SKM-1 (cell line): ENCODE measurements at regions not wholly inside any gene's neighbourhood (a gene's known extent, or its start where the extent isn't known, plus 50 kb on each side); places are given as distances from the start of the nearest gene placed in this dataset.

Experiments used
- DNase-seq: peaks from one replicate; lab custom pipeline; 2025; ENCODE audit not compliant: unreplicated experiment; lab: John Stamatoyannopoulos, UW

DNA sequence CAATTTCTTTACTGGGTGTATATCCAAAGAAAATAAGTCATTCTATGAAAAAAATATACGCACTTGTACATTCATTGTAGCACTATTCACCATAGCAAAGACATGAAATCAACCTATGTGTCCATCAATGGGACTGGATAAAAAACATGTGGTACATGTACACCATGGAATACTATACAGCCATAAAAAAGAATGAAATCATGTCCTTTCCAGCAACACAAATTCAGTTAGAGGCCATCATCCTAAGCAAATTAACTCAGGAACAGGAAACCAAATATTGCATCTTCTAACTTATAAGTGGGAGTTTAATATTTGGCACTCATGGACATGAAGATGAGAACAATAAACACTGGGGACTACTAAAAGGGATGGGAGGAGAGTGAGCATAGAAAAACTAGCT lies 325.7 kb downstream of the TGFB2 start:
- no peak for DNase-seq

DNA sequence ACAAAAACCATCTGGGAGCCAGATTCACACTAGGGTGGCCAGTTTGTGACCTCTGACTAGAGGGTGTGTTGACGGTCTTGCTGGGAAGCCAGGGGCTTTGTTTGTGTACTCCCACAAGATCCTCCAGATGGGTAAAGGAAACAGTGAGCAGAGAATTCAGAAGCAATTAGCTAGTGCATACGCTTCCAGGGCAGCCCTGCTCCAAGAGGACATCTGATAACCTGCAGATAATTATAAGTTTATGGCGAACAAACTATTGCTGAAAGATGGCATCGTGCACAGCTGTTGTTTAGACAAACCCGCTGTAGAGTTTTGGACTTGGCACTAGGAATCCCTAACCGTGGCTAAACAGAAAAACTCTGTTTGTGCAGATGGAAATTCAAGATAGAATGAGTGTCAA lies 326.4 kb downstream of the TGFB2 start:
- DNase-seq: no peak

- DNase-seq: no peak
These were observed 328.0 kb downstream of the TGFB2 start for GRCh38 chr1:218673170-218673569.

- DNase-seq: no peak
These were observed 329.2 kb downstream of the TGFB2 start for GRCh38 chr1:218674280-218674773.

GRCh38 chr1:218677026-218677425 lies 331.9 kb downstream of the TGFB2 start:
- no peak for DNase-seq

DNA sequence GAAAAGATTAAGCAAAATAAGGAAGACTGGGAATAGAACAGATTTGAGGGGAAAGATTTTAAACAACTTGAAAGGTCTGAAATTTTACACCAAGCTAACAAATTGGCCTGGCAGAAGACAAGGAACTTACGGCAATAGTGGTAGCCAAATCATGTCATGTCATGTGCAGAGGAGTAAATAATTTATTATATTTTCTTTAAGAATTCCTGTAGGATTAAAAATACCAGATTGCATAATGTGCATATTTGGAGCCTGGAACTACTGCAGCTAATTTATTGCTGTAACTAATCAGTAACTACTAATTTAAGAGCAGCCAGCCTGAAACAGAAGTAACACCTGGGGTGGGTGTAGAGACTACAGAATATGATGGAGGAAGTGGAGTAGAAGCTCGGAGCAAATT lies 334.3 kb downstream of the TGFB2 start:
- DNase-seq: no peak

GRCh38 chr1:218679988-218680748 lies 335.0 kb downstream of the TGFB2 start:
- DNase-seq: no peak

- DNase-seq: no peak
These were observed 338.1 kb downstream of the TGFB2 start for GRCh38 chr1:218683242-218683641.

GRCh38 chr1:218686258-218686657 lies 341.1 kb downstream of the TGFB2 start:
- DNase-seq: no peak

- no peak for DNase-seq
These were observed 341.6 kb downstream of the TGFB2 start for GRCh38 chr1:218686761-218687160.

DNA sequence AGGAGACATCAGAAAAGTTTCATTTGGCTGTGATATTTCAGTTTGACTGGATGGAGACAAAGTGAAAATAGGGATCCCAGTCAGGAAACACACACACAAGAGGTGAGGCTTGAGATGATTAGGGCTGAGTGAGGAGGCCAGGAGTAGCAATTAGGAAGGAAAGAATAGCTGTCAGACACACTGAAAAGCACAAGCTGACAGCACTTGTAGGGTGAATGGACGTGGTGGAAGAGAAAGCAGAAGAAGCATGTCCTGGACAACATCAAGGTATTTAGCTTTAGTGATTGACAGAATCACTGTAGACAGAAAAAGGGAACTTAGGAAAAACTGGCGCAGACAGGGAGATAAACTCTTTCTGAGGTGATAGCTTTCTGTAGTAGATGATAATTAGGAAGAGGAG lies 347.7 kb downstream of the TGFB2 start:
- DNase-seq: no peak

GRCh38 chr1:218693599-218693998 lies 348.5 kb downstream of the TGFB2 start:
- DNase-seq: no peak

GRCh38 chr1:218694085-218694484 lies 348.9 kb downstream of the TGFB2 start:
- no peak for DNase-seq

- no peak for DNase-seq
These were observed 349.5 kb downstream of the TGFB2 start for GRCh38 chr1:218694636-218695035.

- no peak for DNase-seq
These were observed 350.4 kb downstream of the TGFB2 start for GRCh38 chr1:218695525-218695924.

- no peak for DNase-seq
These were observed 353.0 kb downstream of the TGFB2 start for GRCh38 chr1:218698141-218698540.

- no peak for DNase-seq
These were observed 354.3 kb downstream of the TGFB2 start for GRCh38 chr1:218699421-218699820.

DNA sequence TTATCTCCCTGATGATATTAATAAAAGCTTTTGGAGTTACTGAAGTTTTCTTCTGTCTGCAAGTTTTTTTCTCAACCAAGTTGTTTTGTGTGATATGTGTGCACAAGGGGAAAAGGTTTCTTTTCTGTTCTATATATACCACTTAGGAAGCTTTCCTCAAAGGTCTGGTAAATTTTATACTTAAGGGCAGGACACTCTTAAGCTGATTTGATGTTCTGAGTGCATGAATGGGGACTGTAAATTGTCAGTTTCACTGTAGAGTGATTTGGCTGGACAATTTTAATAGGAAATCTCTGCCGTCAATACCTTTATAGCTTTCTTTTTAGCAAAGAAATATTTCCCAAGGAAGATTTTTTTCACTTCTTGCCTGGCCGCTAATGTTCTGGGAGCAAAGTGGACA lies 354.7 kb downstream of the TGFB2 start:
- DNase-seq: no peak

GRCh38 chr1:218700666-218701065 lies 355.5 kb downstream of the TGFB2 start:
- no peak for DNase-seq

GRCh38 chr1:218701131-218701530 lies 356.0 kb downstream of the TGFB2 start:
- DNase-seq: no peak

DNA sequence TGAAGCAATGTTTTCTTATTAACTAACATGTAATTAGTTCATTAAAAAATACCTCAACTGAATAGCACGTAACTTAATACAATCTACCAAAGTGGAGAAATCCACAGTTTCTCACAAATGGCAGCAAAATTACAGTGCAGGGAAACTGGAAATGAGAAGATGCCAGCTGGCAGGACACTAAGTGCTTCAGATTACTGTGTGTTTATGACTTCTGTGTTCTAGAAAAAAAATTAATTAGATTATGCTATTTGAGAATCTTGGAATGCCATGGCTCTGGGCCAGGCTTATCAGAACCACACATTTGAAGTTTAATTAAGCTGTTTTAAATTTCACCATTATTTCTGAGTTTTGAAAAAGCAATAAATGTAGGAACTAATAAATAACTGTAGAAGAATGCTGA lies 357.6 kb downstream of the TGFB2 start:
- DNase-seq: no peak

- no peak for DNase-seq
These were observed 358.7 kb downstream of the TGFB2 start for GRCh38 chr1:218703836-218704235.

DNA sequence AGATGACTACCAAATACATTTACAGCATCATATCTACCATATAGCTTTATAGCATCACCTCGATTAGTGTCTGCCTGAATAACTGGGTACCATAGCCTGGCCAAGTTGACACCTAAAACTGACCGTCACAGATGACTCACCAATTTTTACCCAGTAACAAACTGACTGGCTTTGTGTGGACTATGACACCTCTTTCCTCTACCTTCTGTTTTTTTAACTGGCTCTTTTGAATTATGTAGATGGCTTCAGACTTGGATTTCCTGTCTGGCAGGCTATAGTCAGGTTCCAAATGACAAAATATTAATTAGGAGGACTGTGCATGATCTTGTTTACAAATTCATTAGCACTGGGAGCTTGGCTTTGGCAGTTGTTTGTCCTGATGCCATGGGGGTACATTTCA lies 360.3 kb downstream of the TGFB2 start:
- DNase-seq: no peak
